OCI-M2 (cell line): ENCODE measurements at regions not wholly inside any gene's neighbourhood (a gene's known extent, or its start where the extent isn't known, plus 50 kb on each side); places are given as distances from the start of the nearest gene placed in this dataset.

ENCODE experiments used
- DNase-seq: peaks from one replicate; lab custom pipeline; 2025; ENCODE audit not compliant: unreplicated experiment; lab: John Stamatoyannopoulos, UW

GRCh38 chr1:203926025-203926540 lies 64.7 kb downstream of the SNRPE start:
- no peak for DNase-seq

- no peak for DNase-seq
These were observed 68.4 kb downstream of the SNRPE start for GRCh38 chr1:203929741-203930309.

- DNase-seq: no peak
These were observed 68.9 kb downstream of the SNRPE start for GRCh38 chr1:203930342-203930741.

- DNase-seq: no peak
These were observed 70.6 kb downstream of the SNRPE start for GRCh38 chr1:203931953-203932352.

GRCh38 chr1:203932556-203932955 lies 71.2 kb downstream of the SNRPE start:
- no peak for DNase-seq

- no peak for DNase-seq
These were observed 72.6 kb downstream of the SNRPE start for GRCh38 chr1:203934027-203934426.

- no peak for DNase-seq
These were observed 73.3 kb downstream of the SNRPE start for GRCh38 chr1:203934651-203935050.

GRCh38 chr1:203935321-203935720 lies 73.9 kb downstream of the SNRPE start:
- DNase-seq: no peak

GRCh38 chr1:203937678-203938330 lies 76.4 kb downstream of the SNRPE start:
- DNase-seq: no peak

GRCh38 chr1:203944651-203945404 lies 83.4 kb downstream of the SNRPE start:
- no peak for DNase-seq

- DNase-seq: no peak
These were observed 92.9 kb downstream of the SNRPE start for GRCh38 chr1:203954293-203954692.

- DNase-seq: peak; percentile 25
These were observed 93.6 kb downstream of the SNRPE start for GRCh38 chr1:203954788-203955552.

GRCh38 chr1:203968761-203969160 lies 104.2 kb upstream of the SOX13 start:
- DNase-seq: no peak

GRCh38 chr1:203969846-203970245 lies 103.1 kb upstream of the SOX13 start:
- DNase-seq: no peak

GRCh38 chr1:203985044-203985443 lies 87.9 kb upstream of the SOX13 start:
- no peak for DNase-seq

- DNase-seq: no peak
These were observed 87.2 kb upstream of the SOX13 start for GRCh38 chr1:203985676-203986075.

- no peak for DNase-seq
These were observed 85.9 kb upstream of the SOX13 start for GRCh38 chr1:203986887-203987461.

GRCh38 chr1:203990118-203990517 lies 82.8 kb upstream of the SOX13 start:
- no peak for DNase-seq

GRCh38 chr1:203992440-203992839 lies 80.5 kb upstream of the SOX13 start:
- no peak for DNase-seq

- DNase-seq: no peak
These were observed 79.7 kb upstream of the SOX13 start for GRCh38 chr1:203993256-203993655.

GRCh38 chr1:203995228-203995627 lies 77.7 kb upstream of the SOX13 start:
- no peak for DNase-seq
